Kidney (tissue), 13 donors: ENCODE measurements at regions not wholly inside any gene's neighbourhood (a gene's known extent, or its start where the extent isn't known, plus 50 kb on each side); places are given as distances from the start of the nearest gene placed in this dataset.
A peak's percentile ranks its signal among the peaks of the same experiment; 100 is the strongest.

ENCODE experiments used
- DNase-seq, 5 donors: peaks; one replicate each; pipeline ENCODE4 v3.0.0-alpha.2; 2013 to 2020
- FAIRE-seq: peaks from 2 replicates; lab custom pipeline; 2012; peaks lifted over from hg19 to GRCh38; lab: Jason Lieb, UNC
- H3K27ac ChIP-seq, 2 donors: one replicate each; pipeline ENCODE4 v1.7.0; 2013; ENCODE audit warnings: low read depth in 2 of 2, low read length in 2 of 2, inconsistent platforms in 1 of 2
- H3K27me3 ChIP-seq: one replicate; pipeline ENCODE4 v1.7.1; 2013; ENCODE audit warnings: low read length, inconsistent platforms; ENCODE audit not compliant: control insufficient read depth, insufficient read depth
- H3K36me3 ChIP-seq, 3 donors: one replicate each; pipeline versions ENCODE4 v1.7.0 to v1.7.1; 2013; ENCODE audit warnings: low read length in 3 of 3, control low read depth in 1 of 3, inconsistent platforms in 1 of 3; ENCODE audit not compliant: insufficient read depth in 3 of 3, control insufficient read depth in 2 of 3
- H3K4me1 ChIP-seq, 3 donors: one replicate each; pipeline versions ENCODE4 v1.7.0 to v1.7.1; 2013; ENCODE audit warnings: low read length in 3 of 3, inconsistent platforms in 1 of 3, low read depth in 1 of 3; ENCODE audit not compliant: control insufficient read depth in 2 of 3, insufficient read depth in 2 of 3
- H3K4me3 ChIP-seq, 3 donors: one replicate each; pipeline versions ENCODE4 v1.7.0 to v1.8.1; 2013; ENCODE audit warnings: low read length in 3 of 3, control low read depth in 1 of 3, inconsistent platforms in 1 of 3
- H3K9ac ChIP-seq, 3 donors: one replicate each; pipeline versions ENCODE4 v1.7.0 to v1.7.1; 2013; ENCODE audit warnings: low read length in 3 of 3, control low read depth in 1 of 3, inconsistent platforms in 1 of 3
- H3K9me3 ChIP-seq, 3 donors: one replicate each; pipeline versions ENCODE4 v1.7.0 to v1.7.1; 2013; ENCODE audit warnings: low read length in 3 of 3, control low read depth in 1 of 3, inconsistent platforms in 1 of 3; ENCODE audit not compliant: control insufficient read depth in 2 of 3, insufficient read depth in 1 of 3
- CTCF ChIP-seq: IDR thresholded peaks from 3 replicates; pipeline ENCODE4 v1.5.1; 2012; ENCODE audit warnings: mild to moderate bottlenecking, moderate library complexity, borderline replicate concordance; ENCODE audit not compliant: insufficient read depth; ENCODE audit errors: extremely low read depth
- intact Hi-C: fragments of 100-400 bp; cut with DNase I; formaldehyde crosslinking; loops from one replicate; pipeline ENCODE4 v1.11.1; 2022
- donor health status: control.
- donor health status: control.
- donor health status: control.
- donor health status: control.
- donor health status: control.
- donor health status: DM: yes; HTN: yes; CAD: no.
- donor health status: Normal renal cell carcinoma (clear cell type).

- no peak overlapping the region for H3K27ac ChIP-seq
- no peak for FAIRE-seq
These were observed 91.8 kb upstream of the DMRT1 start for GRCh38 chr9:749716-750115.

GRCh38 chr9:750249-750967, 91.1 kb upstream of the DMRT1 start:
- Histone ChIP-seq H3K9me3 (no peaks in the 10 kb centered on the region), H3K27me3 (no peaks in the 10 kb centered on the region), H3K36me3 (peaks cover 0 to 24% (median 2%) of the 10 kb centered on the region in 3 donors), H3K4me1 (no peaks in the 10 kb centered on the region), H3K9ac (no peak overlapping the region), H3K27ac (no peak overlapping the region), H3K4me3 (no peak overlapping the region)
- DNase-seq (no peak), FAIRE-seq (no peak)
- intact Hi-C loops: no loop called here
- no peak for TF ChIP-seq CTCF

More at GRCh38 chr9:749716-750115, 91.8 kb upstream of the DMRT1 start:
- H3K36me3 ChIP-seq: peaks cover 2 to 24% (median 5%) of the 10 kb centered on the region in 3 donors
- H3K9me3 ChIP-seq: no peaks in the 10 kb centered on the region
- H3K4me1 ChIP-seq: no peaks in the 10 kb centered on the region
- no peak overlapping the region for H3K9ac ChIP-seq
- no peak for TF ChIP-seq CTCF
- no peak overlapping the region for H3K4me3 ChIP-seq
- no peaks in the 10 kb centered on the region for H3K27me3 ChIP-seq
- intact Hi-C loops: no loop called here
- DNase-seq: no peak

- Histone ChIP-seq H3K9me3 (no peaks in the 10 kb centered on the region), H3K9ac (peak overlapping the region in 1 of 3 donors; percentile 35), H3K36me3 (peaks cover 0 to 19% (median 2%) of the 10 kb centered on the region in 3 donors), H3K27ac (no peak overlapping the region), H3K4me3 (no peak overlapping the region), H3K4me1 (peaks cover 0 to 3% (median 0%) of the 10 kb centered on the region in 3 donors), H3K27me3 (no peaks in the 10 kb centered on the region)
- intact Hi-C loops: no loop called here
- TF ChIP-seq CTCF: no peak
- DNase-seq (peak in 4 of 5 donors; percentile 53 to 78 (median 70)), FAIRE-seq (no peak)
These were observed 90.1 kb upstream of the DMRT1 start for GRCh38 chr9:751137-752051.
